ENCODE measurements at regions not wholly inside any gene's neighbourhood (a gene's known extent, or its start where the extent isn't known, plus 50 kb on each side); places are given as distances from the start of the nearest gene placed in this dataset.

- TF ChIP-seq POLR2A (IDR thresholded peaks at IDR 0.05; ENCODE audit: low read depth) (no peak), CTCF (IDR thresholded peaks at IDR 0.05) (no peak), POLR2AphosphoS5 (IDR thresholded peaks at IDR 0.05) (no peak)
Observed at GRCh38 chr7:25930492-25931048, 221.4 kb upstream of the NFE2L3 start.
